GM10266 (cell line): ENCODE measurements at regions not wholly inside any gene's neighbourhood (a gene's known extent, or its start where the extent isn't known, plus 50 kb on each side); places are given as distances from the start of the nearest gene placed in this dataset.
A peak's percentile ranks its signal among the peaks of the same experiment; 100 is the strongest.

Experiments
- DNase-seq: peaks from one replicate; pipeline ENCODE4 v3.0.0; 2012; ENCODE audit errors: extremely low spot score
- CTCF ChIP-seq: IDR thresholded peaks from 2 replicates; pipeline ENCODE4 v1.5.1; 2012; ENCODE audit warnings: mild to moderate bottlenecking, low read depth; ENCODE audit not compliant: control insufficient read depth, insufficient read depth; ENCODE audit errors: missing control alignments

GRCh38 chr2:187985923-187986322 is 305.8 kb upstream of the GULP1 start:
- no peak for TF ChIP-seq CTCF
- DNase-seq, result no peak

- no peak for TF ChIP-seq CTCF
These were observed 305.1 kb upstream of the GULP1 start for GRCh38 chr2:187986390-187987105.

GRCh38 chr2:187988348-187988747 is 303.3 kb upstream of the GULP1 start:
- no peak for TF ChIP-seq CTCF

More at GRCh38 chr2:187986390-187987105, 305.1 kb upstream of the GULP1 start:
- DNase-seq, result no peak

GRCh38 chr2:187989925-187990623 is 301.6 kb upstream of the GULP1 start:
- DNase-seq, result peak; percentile 4
- no peak for TF ChIP-seq CTCF

More at GRCh38 chr2:187988348-187988747, 303.3 kb upstream of the GULP1 start:
- no peak for DNase-seq

GRCh38 chr2:187991389-187991788 is 300.3 kb upstream of the GULP1 start:
- no peak for DNase-seq
- TF ChIP-seq CTCF, result no peak

GRCh38 chr2:187994464-187995331 is 297.0 kb upstream of the GULP1 start:
- TF ChIP-seq CTCF, result no peak
- DNase-seq, result no peak
